ENCODE measurements at regions not wholly inside any gene's neighbourhood (a gene's known extent, or its start where the extent isn't known, plus 50 kb on each side); places are given as distances from the start of the nearest gene placed in this dataset.

- TF ChIP-seq CTCF (conservative IDR thresholded peaks at IDR 0.05 in 1 of 2, IDR thresholded peaks at IDR 0.05 in 1 of 2; ENCODE audit: extremely low read depth in 1 of 2, insufficient read depth in 1 of 2, low read depth in 1 of 2, low read length in 2 of 2): no peak
- TF ChIP-seq EZH2 (IDR thresholded peaks at IDR 0.05; ENCODE audit: borderline replicate concordance, low read length): no peak
Observed at GRCh38 chr13:103406967-103407366, 340.8 kb upstream of the SLC10A2 start.

All from mammary epithelial cell (primary cell).